GM12878 (cell line): ENCODE measurements at regions not wholly inside any gene's neighbourhood (a gene's known extent, or its start where the extent isn't known, plus 50 kb on each side); places are given as distances from the start of the nearest gene placed in this dataset.

Experiments used
- ATAC-seq: fragments of 200-7000 bp; cut with Tn5 transposase; 3 replicates; pipeline ENCODE4 v1.9.1; 2020; ENCODE audit warnings: mild to moderate bottlenecking, moderate library complexity
- BruUV-seq: library from RNA; stranded (reverse); fragments of 400-500 nt; replicated peaks from 2 replicates; lab custom pipeline; 2021; lab: Mats Ljungman, UMichigan
- CTCF ChIA-PET: fragments of 300-600 bp; sonication (Branson Sonifier 250); formaldehyde crosslinking; extraction: SDS; loops from one replicate; lab custom pipeline; 2021; ENCODE audit warnings: inconsistent platforms; lab: Yijun Ruan, JAX
- POLR2A ChIA-PET: fragments of 350-600 bp; formaldehyde crosslinking; extraction: SDS; loops from one replicate; lab custom pipeline; 2021; ENCODE audit warnings: inconsistent platforms; lab: Charles Lee
- RAD21 ChIA-PET: fragments of 300-600 bp; sonication (Branson Sonifier 250); formaldehyde crosslinking; loops from one replicate; lab custom pipeline; 2023; ENCODE audit warnings: antibody characterized with exemption; ENCODE audit not compliant: unreplicated experiment; lab: Charles Lee
- SMC1A ChIA-PET: fragments of 300-600 bp; sonication (Branson Sonifier 250); formaldehyde crosslinking; loops from one replicate; lab custom pipeline; 2023; ENCODE audit not compliant: unreplicated experiment, uncharacterized antibody; lab: Charles Lee
- DNase-seq: peaks from one replicate; pipeline ENCODE4 v3.0.0-alpha.2; 2011; ENCODE audit warnings: low read depth, low spot score
- FAIRE-seq: peaks from 3 replicates; lab custom pipeline; 2011; peaks lifted over from hg19 to GRCh38; lab: Jason Lieb, UNC
- H2AFZ ChIP-seq: 2 replicates; pipeline ENCODE4 v1.6.0; 2011; ENCODE audit warnings: low read depth, low read length, control low read depth; ENCODE audit not compliant: control insufficient read depth
- H3K27ac ChIP-seq: 2 replicates; pipeline ENCODE4 v1.5.1; 2011; ENCODE audit warnings: control low read depth; ENCODE audit not compliant: control insufficient read depth, insufficient read depth
- H3K27me3 ChIP-seq, 2 experiments: replicated peaks in 1 of 2; 2 replicates each; pipeline versions ENCODE4 v1.6.0 to v1.6.1; 2011; ENCODE audit warnings: low read length in 1 of 2; ENCODE audit not compliant: control insufficient read depth in 2 of 2, insufficient read depth in 2 of 2
- H3K36me3 ChIP-seq, 2 experiments: 2 replicates each; pipeline ENCODE4 v1.5.1; 2011; ENCODE audit warnings: low read length in 1 of 2; ENCODE audit not compliant: control insufficient read depth in 2 of 2, insufficient read depth in 2 of 2
- H3K4me1 ChIP-seq: 2 replicates; pipeline ENCODE4 v1.6.1; 2011; ENCODE audit warnings: mild to moderate bottlenecking, low read length, moderate library complexity, mixed read lengths; ENCODE audit not compliant: control insufficient read depth, insufficient read depth
- H3K4me2 ChIP-seq: 2 replicates; pipeline ENCODE4 v1.6.0; 2011; ENCODE audit warnings: control low read depth; ENCODE audit not compliant: control insufficient read depth, insufficient read depth
- H3K4me3 ChIP-seq: fragments of 200-600 bp; sonication (generic); 2 replicates; pipeline ENCODE4 v1.5.1; 2016
- H3K79me2 ChIP-seq: 2 replicates; pipeline ENCODE4 v1.6.0; 2011; ENCODE audit warnings: low read length; ENCODE audit not compliant: control insufficient read depth, insufficient read depth
- H3K9ac ChIP-seq: 2 replicates; pipeline ENCODE4 v1.8.0; 2011; ENCODE audit warnings: low read length, control low read depth, mixed read lengths; ENCODE audit not compliant: control insufficient read depth, insufficient read depth
- H3K9me3 ChIP-seq: replicated peaks from 3 replicates; pipeline ENCODE4 v1.5.1; 2011; ENCODE audit warnings: mild to moderate bottlenecking, low read length; ENCODE audit not compliant: control insufficient read depth, insufficient read depth
- H4K20me1 ChIP-seq: 2 replicates; pipeline ENCODE4 v1.6.0; 2011; ENCODE audit not compliant: control insufficient read depth, insufficient read depth
- BCLAF1 ChIP-seq: fragments of 450-650 bp; IDR thresholded peaks from 2 replicates; pipeline ENCODE4 v1.6.1; 2017; ENCODE audit warnings: antibody characterized with exemption, mild to moderate bottlenecking, moderate library complexity
- BRCA1 ChIP-seq: IDR thresholded peaks from 2 replicates; pipeline ENCODE4 v1.6.1; 2011; ENCODE audit warnings: low read depth, low read length, improper control_type of control experiment
- HDAC2 ChIP-seq: fragments of 200-600 bp; sonication (generic); IDR thresholded peaks from 2 replicates; pipeline ENCODE4 v1.6.1; 2017
- KDM1A ChIP-seq: fragments of 200-600 bp; sonication (generic); IDR thresholded peaks from 2 replicates; pipeline ENCODE4 v1.6.1; 2016; ENCODE audit warnings: borderline replicate concordance
- MYB ChIP-seq: fragments of 150-350 bp; IDR thresholded peaks from 2 replicates; pipeline ENCODE4 v1.6.1; 2014; ENCODE audit warnings: mild to moderate bottlenecking, low read depth, low read length, borderline replicate concordance
- SRF ChIP-seq, 2 experiments: IDR thresholded peaks; 2 replicates each; pipeline ENCODE4 v1.6.1; 2011; ENCODE audit warnings: low read depth in 2 of 2, low read length in 2 of 2, mild to moderate bottlenecking in 1 of 2, moderate library complexity in 1 of 2
- ZNF687 ChIP-seq: fragments of 450-650 bp; IDR thresholded peaks from 2 replicates; pipeline ENCODE4 v1.6.1; 2017; ENCODE audit warnings: mild to moderate bottlenecking, moderate library complexity
- ZSCAN29 ChIP-seq: fragments of 450-650 bp; IDR thresholded peaks from 2 replicates; pipeline ENCODE4 v1.6.1; 2017; ENCODE audit warnings: mild to moderate bottlenecking, moderate library complexity
- WGBS: methylation state at CpG from one replicate; pipeline ENCODE4 v1.1.6; 2016; ENCODE audit warnings: low lambda C conversion rate; ENCODE audit not compliant: insufficient replicate concordance, insufficient coverage; ENCODE audit errors: missing lambda C conversion rate; 5-methylcytosine and 5-hydroxymethylcytosine counted together
- in situ Hi-C: fragments of 300-500 bp; cut with MboI; formaldehyde crosslinking; loops from 9 replicates; pipeline ENCODE4 v1.14.3; 2018; ENCODE audit warnings: mixed read lengths
- intact Hi-C: fragments of 100-400 bp; cut with micrococcal nuclease; formaldehyde crosslinking; loops from one replicate; pipeline ENCODE4 v1.14.2; 2022; ENCODE audit not compliant: unreplicated experiment

- H4K20me1 ChIP-seq = no peaks in the 10 kb centered on the region
- H2AFZ ChIP-seq = no peak overlapping the region
- H3K9ac ChIP-seq = no peak overlapping the region
- H3K4me3 ChIP-seq = no peak overlapping the region
- no peaks in the 10 kb centered on the region; the same call in 1 of the 3 replicates for H3K9me3 ChIP-seq
- in situ Hi-C loops (no loop called here), intact Hi-C loops (no loop called here)
- no peak for DNase-seq
- no peaks in the 10 kb centered on the region for H3K36me3 ChIP-seq
- no TSS peak for BruUV-seq
- RAD21 ChIA-PET = no interaction called here
- FAIRE-seq = no peak
- POLR2A ChIA-PET = no interaction called here
- no peak for ATAC-seq
- no peak overlapping the region for H3K4me2 ChIP-seq
- TF ChIP-seq HDAC2 (no peak), MYB (no peak), ZNF687 (no peak), KDM1A (no peak), BRCA1 (no peak), ZSCAN29 (no peak), BCLAF1 (no peak), SRF (IDR thresholded peaks at IDR 0.05; ENCODE audit: low read depth in 2 of 2, low read length in 2 of 2) (no peak)
- SMC1A ChIA-PET = interaction anchor here (0.9 kb wide), 1 partner anchor 17 kb away, joined by 4 read pairs; no protein-coding TSS in a partner anchor
- no peaks in the 10 kb centered on the region for H3K27me3 ChIP-seq
- 33% methylated on average over 3 of the region's 3 CpGs for WGBS
- no peaks in the 10 kb centered on the region for H3K4me1 ChIP-seq
- CTCF ChIA-PET = no interaction called here
- no peaks in the 10 kb centered on the region for H3K79me2 ChIP-seq
- no peak overlapping the region for H3K27ac ChIP-seq
These were observed 410.0 kb downstream of the HTR7 start for GRCh38 chr10:90447831-90448230.
